SW 1271 (cell line): ENCODE measurements at regions not wholly inside any gene's neighbourhood (a gene's known extent, or its start where the extent isn't known, plus 50 kb on each side); places are given as distances from the start of the nearest gene placed in this dataset.
"Not testable (repeated sequence)": the region's sequence is repeated elsewhere in the genome, so short reads cannot be mapped to it uniquely, and the experiment has no call there.

Experiments used
- DNase-seq, 2 experiments: peaks; one replicate each; lab custom pipeline; 2025; lab: John Stamatoyannopoulos, UW

DNA sequence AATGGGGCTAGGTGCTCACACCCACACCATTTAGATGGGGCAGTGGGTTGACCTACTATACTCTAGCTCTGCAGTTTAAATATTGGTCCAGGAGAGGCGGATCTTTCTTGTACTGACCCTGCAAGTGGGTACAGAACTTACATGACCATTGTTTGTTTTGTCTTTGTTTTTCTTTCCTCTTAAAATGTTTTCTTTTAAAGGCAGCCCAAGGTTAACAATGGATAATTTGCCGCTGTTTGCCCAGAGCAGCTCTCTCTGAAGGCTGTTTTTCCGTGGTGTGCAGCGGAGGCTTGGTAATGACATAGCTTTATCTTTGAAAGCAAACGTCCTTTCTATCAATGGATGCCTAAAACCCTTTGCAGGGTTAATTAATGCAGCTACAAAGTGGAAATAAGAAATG is 133.3 kb upstream of the MEX3C start:
- no peak for DNase-seq

DNA sequence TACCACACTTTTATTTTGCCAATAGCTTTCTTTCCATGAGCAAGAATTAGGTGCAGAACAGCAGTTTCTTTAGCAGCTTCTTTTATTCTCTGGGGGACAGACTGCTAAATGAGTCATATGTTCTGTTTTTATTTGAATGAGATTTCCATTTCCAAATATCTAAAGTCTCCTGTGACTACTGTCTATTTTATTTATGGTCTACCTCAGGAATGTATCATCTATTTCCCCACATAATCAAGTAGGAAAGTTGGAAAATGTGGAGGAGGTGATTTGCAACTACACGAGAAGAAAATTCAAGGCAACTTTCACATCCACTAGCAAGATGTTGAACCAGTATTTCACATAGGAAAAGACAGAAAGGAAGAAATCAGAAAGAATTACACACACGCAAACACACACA is 139.9 kb upstream of the MEX3C start:
- no peak for DNase-seq

DNA sequence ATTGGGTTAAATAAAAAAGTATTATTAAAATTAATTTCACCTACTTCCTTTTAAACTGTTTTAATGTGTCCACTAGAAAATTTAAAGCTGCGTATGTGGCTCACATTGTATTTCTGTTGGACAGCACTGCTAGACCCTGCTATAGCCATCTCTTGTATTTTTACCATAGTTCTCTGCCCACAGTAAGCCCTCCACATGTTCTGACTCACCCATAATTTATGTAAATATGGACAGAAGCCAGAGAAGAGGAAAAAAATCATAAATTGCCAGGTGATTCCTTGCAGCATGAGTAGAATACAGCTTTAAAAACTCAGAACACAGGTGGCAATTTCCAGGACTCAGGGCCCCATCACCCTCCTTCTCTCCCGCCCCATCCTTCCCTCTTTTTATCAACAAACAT is 142.4 kb upstream of the MEX3C start:
- DNase-seq = no peak

DNA sequence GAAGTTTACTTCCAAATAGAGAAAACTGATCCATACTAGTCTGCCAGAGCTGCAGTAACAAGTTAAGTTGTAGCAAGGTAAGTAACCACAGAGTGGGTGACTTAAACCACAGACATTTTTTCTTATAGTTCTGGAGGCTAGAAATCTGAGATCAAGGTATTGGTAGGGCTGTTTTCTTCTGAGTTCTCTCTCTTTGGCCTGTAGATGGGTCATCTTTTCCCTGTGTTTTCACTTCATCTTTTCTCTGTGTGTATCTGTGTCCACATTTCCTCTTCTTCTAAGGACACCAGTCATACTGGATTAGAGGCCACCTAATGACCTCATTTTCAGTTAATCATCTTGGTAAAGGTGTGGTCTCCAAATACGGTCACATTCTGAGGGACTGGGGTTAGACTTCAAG is 142.9 kb upstream of the MEX3C start:
- no peak for DNase-seq

DNA sequence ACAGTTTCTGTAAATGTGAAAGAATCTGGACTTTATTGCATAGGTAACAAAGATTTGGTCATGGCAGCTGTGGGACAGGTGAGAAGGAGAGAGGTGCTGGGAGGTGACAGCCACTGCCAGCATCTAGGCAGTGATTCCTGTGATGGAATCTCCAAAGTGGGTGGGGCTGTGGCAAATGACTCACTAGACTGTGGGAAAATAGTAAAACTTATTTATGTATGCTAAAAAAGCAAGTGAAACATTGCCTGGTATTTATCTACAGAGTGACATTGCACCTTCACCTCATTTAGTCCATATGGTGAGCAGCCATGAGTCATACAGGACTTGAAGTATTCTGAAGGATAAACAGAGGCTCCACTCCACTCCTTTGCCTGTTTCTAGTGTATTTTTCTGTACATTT is 145.3 kb upstream of the MEX3C start:
- peak in 1 of 2 experiments; percentile 6 for DNase-seq

DNA sequence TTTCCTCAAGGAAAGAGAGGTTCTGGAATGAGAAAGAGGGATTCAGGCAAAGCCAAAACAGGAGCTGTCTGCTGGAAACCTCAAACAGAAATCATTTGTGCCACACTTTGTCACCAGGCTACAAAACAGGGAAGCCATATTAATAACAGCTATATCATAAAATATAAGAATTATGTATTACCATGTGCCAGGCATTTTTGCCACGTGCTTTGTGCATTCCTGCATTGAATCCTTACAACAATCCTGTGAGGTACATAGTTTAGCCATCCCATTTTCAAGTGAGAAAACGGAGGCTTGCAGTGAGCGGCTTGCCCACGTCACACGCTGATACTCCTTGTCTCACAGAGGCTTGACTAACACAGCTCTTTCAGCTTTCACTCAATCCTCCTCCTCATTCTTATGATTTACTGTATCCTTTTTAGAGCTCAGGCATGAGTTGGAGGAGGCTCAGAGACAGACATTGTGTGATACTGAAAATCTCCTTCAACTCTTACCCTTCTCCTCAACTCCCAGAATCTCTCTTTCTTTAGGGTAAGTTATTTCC is 148.4 kb upstream of the MEX3C start:
- no peak for DNase-seq

DNA sequence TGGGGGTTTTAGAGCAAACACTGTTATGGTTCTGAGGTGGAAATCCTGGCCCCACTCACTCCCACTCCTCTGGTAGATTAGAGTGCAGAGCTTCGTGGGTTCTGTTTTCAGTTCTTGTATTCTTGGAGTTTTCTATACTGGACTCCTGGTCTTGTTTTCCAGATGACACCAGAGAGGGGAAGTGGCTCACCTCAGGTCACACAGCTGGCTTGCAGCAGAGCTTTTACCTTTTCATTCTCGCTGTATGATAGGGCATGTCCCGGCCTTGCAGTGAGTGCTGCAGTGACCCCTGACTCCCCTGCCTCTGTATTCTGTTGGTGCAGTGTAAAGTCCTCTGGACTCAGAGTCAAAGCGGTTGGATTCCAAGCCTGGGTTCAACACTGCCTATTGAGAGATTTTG is 148.9 kb upstream of the MEX3C start:
- no peak for DNase-seq

DNA sequence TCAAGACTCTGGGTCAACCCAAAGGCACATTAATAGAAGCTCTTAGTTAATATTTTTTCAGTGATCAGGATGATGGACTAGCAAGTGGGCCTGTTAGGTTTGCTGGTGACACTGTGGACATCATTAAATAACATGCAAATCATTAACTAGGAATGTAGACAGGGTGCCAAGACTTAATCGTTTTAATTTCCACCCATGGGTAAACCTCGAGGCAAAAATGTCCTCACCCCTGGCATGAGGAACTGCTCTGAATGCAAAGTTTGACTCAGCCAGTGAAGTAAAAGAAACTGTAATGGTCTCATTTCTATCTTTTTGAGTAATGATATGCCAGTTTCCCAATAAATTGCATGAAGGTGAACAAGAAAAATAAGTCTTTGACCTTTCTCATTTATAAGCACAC is 152.6 kb upstream of the MEX3C start:
- DNase-seq = no peak

DNA sequence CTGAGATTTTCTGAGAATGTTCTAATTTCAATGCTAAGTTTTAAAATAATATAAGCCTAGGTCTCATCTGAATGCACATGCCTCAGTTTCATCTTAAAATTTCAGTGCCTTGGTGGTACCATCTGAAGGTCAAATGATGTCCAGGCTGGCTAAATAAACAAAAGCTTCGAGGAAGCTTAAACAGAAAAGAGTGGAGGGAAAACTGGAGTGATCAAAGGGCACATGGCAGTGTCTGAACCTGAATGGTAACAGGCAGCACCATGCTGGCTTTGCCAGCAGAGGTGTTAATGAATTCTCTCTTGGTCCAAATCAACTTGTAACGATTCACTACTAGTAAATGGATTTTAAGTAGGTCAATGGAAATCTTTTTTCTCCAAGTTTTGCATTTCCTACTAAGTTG is 158.4 kb upstream of the MEX3C start:
- DNase-seq = no peak

DNA sequence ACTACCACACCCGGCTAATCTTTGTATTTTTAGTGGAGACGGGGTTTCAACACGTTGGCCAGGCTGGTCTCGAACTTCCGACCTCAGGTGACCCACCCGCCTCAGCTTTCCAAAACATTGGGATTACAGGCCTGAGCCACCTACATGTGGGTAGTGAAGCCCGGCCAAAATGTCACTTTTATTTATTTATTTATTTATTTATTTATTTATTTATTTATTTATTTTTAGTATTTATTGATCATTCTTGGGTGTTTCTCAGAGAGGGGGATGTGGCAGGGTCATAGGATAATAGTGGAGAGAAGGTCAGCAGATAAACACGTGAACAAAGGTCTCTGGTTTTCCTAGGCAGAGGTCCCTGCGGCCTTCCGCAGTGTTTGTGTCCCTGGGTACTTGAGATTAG is 162.8 kb upstream of the MEX3C start:
- not testable (repeated sequence) for DNase-seq

DNA sequence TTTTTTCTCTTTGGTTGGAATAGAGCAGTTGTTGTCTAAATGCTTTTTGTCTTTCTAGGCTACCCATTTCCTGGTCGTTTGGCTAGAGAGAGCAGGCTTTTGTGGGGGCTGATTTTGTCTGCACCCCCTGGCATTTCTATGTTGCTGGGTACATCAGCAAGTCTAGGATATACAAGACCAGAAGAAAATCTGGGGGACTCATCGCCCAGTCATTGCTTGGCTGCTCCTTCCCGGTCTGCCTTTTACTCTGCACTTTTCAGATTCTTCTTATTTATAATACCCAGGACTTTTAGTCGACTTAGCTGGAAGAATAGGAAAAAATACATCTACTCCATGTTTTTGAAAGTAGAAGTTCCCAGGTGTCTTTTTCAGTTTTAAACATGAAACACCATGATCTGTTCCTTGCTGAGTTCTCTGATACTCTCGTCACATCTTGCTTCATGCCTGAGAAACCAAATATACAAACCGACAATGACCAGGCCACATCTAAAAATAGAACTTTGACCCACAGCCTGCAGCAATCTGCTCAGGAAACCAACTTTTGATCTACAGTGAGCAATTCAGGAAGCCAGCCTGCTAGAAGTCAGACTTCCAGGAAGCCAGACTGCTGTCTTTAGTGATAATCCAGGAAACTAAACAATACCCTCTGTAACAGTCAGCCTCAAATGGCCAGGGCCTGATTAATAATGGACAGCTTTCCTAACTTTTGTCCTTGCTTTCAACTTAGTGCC is 163.8 kb upstream of the MEX3C start:
- DNase-seq = no peak

DNA sequence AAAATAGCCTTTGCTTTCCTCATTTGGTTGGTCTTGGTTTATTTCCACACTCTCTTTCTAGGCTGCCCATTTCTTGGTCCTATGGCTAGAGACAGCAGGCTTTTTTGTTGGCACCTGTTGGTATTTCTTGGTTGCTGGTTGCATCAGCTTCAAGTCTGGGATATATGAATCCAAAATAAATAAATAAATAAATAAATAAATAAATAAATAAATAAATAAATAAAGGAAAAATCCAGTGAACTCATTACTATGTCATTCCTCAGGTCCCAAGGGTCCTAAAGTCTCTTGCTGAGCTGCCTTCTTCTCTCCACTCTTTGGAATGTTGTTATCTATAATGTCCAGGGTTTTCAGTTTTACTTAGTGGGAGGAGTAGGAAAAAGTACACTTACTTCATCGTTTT is 165.9 kb upstream of the MEX3C start:
- DNase-seq = no peak

DNA sequence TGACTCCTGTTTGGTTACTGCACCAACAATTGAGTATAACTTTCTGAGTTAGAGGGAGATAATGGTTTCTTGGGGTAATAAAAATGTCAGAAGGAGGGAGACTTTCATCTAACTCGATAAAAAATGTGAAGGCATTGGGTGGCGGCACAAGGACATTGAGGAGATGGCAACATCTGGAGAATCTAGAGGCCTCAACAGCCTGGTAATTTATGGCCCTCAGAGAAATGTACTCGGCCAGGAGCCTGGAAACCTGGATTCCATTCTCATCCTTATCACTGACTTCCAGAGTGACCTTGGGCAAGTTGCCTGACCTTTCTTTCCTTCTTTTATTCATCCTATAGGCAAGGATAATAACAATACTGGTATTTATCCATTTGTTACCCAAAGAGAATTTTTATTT is 173.5 kb upstream of the MEX3C start:
- DNase-seq = no peak

DNA sequence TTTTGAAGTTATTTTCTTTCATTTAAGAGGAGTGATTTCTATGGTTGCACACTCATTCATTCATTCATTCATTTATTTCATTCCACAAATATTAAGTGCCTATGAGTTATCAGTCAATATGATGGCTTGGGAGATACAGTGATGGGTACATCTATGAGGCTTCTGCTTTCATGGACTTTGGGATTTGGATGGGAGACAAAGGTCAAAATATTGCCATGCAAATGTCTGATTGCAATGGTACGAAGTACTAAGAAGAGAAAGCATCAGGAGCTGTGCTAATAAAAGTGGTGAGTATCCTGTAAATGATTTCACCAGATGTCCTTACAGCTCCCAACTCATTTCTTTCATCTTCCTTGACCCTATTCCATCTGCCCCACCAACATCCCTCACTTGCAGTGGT is 174.4 kb upstream of the MEX3C start:
- no peak for DNase-seq

DNA sequence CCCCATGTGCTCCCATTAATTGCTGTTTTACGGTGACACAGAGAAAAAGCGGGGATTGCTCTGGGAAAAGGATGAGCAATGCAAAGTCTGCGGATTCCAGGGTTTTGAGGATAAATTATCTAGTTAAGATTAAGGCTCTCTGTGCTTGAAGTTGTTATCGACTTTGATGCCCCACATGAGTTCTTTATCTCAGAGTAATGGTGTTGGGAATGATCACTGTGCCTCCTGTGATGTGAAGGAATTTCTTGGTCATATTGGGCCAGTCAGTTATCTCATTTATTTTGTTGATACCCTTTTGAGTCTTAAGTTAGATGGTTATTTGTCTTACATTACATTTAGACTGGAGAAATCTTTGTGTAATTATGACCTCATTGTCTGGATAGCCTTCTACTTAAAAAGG is 184.6 kb upstream of the MEX3C start:
- no peak for DNase-seq

DNA sequence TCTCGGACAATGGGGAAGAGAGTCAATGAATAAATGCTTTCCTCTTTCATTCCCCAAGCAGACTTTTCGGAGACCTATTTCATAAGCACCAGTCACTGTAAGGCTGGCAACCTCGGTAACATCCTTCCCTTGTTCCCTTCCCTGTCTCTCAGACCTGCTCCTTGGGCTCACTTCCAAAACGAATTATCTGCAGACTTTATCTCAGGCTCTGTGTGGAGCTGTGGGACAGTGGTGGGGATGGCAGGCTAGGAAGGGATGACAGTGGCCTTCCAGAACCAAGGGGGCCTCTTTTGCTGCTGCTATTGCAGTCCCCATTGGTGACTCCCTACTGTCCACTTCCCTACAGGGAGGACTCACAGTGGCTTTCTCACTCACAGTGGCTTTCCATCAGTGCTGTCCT is 185.6 kb upstream of the MEX3C start:
- DNase-seq = no peak

DNA sequence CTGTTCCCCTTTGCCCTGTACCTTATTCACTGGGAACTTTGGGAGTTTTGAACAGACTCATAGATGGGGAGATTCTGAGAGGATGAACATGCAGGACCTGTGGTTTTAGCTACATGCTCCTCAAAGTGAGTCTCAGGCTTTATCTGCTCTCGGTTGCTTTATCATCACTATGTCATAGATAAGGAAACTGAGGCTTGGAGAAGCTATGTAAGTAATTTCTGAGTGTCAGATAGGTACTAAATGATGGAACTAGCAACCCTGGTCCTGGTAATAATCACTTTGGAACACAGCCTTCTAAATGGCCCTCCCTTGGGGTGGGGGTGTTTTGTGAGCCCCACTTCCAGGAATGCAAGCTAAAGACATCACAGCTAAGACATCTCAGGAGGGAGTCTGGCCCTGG is 186.2 kb upstream of the MEX3C start:
- no peak for DNase-seq

DNA sequence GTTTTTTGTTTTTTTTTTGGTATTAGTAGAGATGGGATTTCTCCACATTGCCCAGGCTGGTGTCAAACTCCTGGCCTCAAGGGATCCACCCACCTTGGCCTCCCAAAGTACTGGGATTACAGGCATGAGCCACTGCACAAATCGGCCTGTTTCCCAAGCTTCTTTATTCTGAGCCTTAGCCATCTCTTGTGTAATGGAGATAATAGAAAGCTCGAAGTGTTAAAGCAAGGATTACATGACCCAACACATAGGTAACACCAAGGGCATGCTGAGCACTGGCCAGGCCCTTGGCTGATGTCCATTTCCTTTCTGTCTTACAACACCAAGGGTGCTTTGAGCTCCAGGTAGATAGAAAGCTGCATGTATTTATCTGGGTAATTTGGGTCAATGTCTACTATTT is 187.8 kb upstream of the MEX3C start:
- no peak for DNase-seq

DNA sequence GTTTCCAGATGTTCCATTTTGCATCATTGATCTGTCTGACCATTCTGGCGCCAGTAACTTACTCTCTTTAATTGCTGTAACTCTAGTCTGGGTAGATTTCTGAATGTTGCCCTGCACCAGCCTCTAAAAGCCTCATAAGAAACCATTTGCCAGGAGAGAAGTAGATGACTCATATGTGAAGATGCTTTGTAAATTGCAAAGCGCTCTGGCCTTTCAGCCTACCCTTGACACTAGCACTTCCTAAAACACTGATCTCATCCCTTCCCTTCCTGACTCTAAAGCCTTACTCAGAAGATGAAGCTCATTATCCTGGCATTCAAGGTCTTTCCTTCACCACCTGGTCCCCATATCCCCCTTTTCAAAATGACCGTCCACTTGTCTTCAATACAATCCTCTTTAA is 193.2 kb upstream of the MEX3C start:
- no peak for DNase-seq

DNA sequence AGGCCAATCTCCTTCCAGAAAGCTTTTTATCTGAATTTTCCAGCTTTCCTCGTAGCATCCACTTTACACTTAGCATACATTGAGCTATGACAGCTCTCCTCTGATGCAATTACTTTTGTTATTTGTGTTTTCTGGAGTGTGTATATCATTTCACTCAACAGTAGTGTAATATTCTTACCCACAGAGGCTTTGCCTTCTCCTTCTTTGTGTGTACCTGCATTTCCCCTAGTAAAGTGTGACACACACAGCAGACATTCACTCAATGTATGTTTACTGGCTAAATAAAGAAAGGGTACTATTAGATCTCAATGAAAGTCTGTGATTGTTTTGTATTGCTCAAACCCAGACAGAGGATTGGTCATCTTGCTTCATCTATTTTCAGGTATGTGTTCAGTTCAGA is 193.7 kb upstream of the MEX3C start:
- no peak for DNase-seq

DNA sequence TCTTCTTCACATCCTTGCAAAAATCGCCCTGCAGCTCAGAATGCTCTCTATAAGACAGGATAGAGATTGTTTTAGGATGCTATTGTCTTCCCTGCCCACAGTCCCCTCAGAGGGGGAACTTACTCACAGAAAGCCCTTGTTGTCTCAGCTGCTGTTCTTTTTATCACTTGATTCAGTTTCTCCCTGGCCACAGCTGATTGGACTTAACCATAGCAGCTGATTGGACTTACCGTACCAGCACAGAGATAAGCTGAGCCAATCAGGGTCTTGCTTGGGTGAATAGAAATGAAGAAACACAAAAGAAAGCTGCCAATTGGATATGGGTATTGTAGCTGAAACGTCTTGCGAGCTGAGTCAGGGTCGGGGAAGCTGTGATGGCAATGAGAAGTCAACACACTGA is 194.2 kb upstream of the MEX3C start:
- DNase-seq = no peak

DNA sequence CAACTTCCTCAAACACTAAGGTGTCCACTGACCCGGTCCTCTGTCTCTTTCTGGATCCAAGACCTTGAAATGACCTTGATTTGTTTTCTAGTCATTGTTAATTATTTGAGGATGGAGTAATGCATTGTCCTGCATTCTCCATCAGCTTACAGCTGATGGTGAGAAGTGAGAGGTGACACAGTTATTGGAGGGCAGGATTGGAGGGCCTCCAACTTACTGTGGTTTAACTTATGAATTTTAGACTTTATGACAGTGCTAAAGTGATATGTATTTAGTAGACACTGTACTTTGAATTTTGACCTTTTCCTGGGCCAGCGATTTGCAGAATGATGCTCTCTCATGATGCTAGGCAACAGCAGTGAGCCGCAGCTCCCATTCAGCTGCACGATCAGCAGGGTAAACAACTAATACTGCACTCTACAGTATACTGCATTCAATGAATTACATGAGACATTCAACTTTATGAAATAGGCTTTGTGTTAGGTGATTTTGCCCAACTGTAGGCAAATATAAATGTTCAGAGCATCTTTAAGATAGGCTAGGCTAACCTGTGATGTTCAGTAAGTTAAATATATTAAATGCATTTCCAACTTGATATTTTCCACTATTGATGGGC is 200.0 kb upstream of the MEX3C start:
- no peak for DNase-seq

DNA sequence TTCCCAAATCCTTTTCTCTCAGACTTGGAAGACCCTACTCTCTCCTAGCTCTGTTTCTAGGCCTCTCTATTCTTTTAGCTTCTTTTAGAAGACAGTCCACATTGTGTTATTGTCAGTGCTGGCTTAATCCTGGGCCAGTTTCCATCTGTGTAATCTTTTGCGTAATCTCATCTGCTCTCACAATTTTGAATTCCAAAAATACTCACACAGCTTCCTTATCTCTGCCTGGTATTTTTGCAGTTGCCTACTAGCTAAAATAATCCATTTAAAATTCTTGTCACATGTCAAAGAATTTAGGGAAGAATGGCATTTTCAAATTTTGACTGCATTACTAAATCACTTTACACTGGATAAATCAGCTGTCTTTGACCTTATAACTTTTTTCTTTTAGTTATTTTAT is 200.6 kb upstream of the MEX3C start:
- no peak for DNase-seq
